ENCODE measurements at regions not wholly inside any gene's neighbourhood (a gene's known extent, or its start where the extent isn't known, plus 50 kb on each side); places are given as distances from the start of the nearest gene placed in this dataset.
A peak's percentile ranks its signal among the peaks of the same experiment; 100 is the strongest.

- DNase-seq (ENCODE audit: low read depth in 1 of 2, low spot score in 1 of 2), result peak in 1 of 2 experiments; percentile 20
- TF ChIP-seq GABPA (IDR thresholded peaks at IDR 0.05; ENCODE audit: low read depth) (no peak), CTCF (IDR thresholded peaks at IDR 0.05; ENCODE audit: insufficient read depth, low read length) (no peak), SPI1 (IDR thresholded peaks at IDR 0.05; ENCODE audit: borderline replicate concordance, low read depth) (no peak), POLR2AphosphoS5 (IDR thresholded peaks at IDR 0.05; ENCODE audit: low read depth) (no peak)
- TF ChIP-seq, protein P1, sequence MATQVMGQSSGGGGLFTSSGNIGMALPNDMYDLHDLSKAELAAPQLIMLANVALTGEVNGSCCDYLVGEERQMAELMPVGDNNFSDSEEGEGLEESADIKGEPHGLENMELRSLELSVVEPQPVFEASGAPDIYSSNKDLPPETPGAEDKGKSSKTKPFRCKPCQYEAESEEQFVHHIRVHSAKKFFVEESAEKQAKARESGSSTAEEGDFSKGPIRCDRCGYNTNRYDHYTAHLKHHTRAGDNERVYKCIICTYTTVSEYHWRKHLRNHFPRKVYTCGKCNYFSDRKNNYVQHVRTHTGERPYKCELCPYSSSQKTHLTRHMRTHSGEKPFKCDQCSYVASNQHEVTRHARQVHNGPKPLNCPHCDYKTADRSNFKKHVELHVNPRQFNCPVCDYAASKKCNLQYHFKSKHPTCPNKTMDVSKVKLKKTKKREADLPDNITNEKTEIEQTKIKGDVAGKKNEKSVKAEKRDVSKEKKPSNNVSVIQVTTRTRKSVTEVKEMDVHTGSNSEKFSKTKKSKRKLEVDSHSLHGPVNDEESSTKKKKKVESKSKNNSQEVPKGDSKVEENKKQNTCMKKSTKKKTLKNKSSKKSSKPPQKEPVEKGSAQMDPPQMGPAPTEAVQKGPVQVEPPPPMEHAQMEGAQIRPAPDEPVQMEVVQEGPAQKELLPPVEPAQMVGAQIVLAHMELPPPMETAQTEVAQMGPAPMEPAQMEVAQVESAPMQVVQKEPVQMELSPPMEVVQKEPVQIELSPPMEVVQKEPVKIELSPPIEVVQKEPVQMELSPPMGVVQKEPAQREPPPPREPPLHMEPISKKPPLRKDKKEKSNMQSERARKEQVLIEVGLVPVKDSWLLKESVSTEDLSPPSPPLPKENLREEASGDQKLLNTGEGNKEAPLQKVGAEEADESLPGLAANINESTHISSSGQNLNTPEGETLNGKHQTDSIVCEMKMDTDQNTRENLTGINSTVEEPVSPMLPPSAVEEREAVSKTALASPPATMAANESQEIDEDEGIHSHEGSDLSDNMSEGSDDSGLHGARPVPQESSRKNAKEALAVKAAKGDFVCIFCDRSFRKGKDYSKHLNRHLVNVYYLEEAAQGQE (IDR thresholded peaks at IDR 0.05; ENCODE audit: insufficient replicate concordance, low read depth), result no peak
- Histone ChIP-seq H3K27ac (replicated peaks) (no peak overlapping the region), H3K4me3 (replicated peaks; ENCODE audit: insufficient read depth, low read length) (no peak overlapping the region), H3K27me3 (ENCODE audit: insufficient read depth, poor library complexity, severe bottlenecking) (no peaks in the 10 kb centered on the region)
These were observed 216.5 kb downstream of the PHLDA1 start for GRCh38 chr12:75814851-75815754.

DNA sequence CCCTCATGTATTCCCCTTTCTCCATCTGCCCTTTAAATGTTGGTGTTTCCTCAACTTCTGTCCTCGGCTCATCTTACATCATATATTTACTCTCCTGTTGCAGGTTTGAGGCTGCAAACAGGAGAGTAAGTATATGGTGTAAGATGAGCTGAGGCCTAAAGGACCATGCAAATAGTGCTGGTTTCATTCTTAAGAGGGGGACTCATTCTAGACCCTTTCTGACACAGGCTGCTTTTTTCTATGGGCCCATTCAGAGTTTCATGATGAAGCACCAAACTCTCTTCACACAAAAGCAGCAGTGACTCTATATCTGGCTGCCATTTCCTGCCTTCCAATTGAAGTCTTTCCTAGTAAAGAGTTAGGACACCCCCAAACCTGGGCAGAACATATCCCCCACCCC lies 218.5 kb downstream of the PHLDA1 start:
- DNase-seq (ENCODE audit: low read depth in 1 of 2, low spot score in 1 of 2), result no peak
- no peak overlapping the region for H3K27ac ChIP-seq (replicated peaks)
- TF ChIP-seq CTCF (IDR thresholded peaks at IDR 0.05; ENCODE audit: insufficient read depth, low read length) (no peak), SPI1 (IDR thresholded peaks at IDR 0.05; ENCODE audit: borderline replicate concordance, low read depth) (no peak), POLR2AphosphoS5 (IDR thresholded peaks at IDR 0.05; ENCODE audit: low read depth) (no peak), GABPA (IDR thresholded peaks at IDR 0.05; ENCODE audit: low read depth) (no peak)
- TF ChIP-seq, protein P1 (IDR thresholded peaks at IDR 0.05; ENCODE audit: insufficient replicate concordance, low read depth), result no peak
- H3K27me3 ChIP-seq (ENCODE audit: insufficient read depth, poor library complexity, severe bottlenecking), result no peaks in the 10 kb centered on the region
- no peak overlapping the region for H3K4me3 ChIP-seq (replicated peaks; ENCODE audit: insufficient read depth, low read length)

DNA sequence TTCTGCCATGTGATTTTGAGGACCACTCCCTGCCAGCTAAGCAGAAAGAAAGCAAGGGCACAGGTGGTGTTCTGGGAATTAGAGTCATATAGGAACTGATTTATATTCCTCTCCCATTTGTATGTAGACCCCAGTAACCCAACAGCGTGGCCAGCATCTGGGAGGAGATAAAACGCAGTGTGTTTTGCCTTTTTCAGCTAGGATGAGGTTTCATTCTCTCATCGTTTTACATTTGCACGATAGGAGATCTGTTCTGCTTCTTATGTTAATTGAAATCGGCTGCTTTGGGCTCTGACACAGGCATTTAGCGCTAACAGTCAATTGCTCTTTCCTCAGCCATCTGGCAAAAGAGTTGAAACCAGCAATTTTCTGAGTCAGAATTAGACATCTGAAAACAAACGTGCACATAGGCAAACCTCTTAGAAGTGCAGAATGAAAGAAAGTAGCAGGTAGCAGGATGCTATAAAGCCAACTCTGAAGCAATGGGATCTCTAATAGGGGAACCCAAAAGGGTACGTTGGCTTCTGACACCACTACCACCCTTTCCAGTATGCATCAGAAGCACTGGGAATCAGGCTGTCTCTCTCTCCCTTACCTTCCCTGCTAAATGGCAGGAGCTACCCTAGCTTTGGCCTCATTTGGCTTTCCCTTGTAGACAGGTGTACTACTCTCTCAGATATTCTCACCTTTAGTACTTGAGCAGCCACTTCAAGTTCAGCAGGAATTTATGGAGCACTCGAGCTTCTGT lies 219.1 kb downstream of the PHLDA1 start:
- DNase-seq (ENCODE audit: low read depth in 1 of 2, low spot score in 1 of 2), result no peak
- Histone ChIP-seq H3K27ac (replicated peaks) (no peak overlapping the region), H3K27me3 (ENCODE audit: insufficient read depth, poor library complexity, severe bottlenecking) (no peaks in the 10 kb centered on the region), H3K4me3 (replicated peaks; ENCODE audit: insufficient read depth, low read length) (no peak overlapping the region)
- TF ChIP-seq SPI1 (IDR thresholded peaks at IDR 0.05; ENCODE audit: borderline replicate concordance, low read depth) (no peak), CTCF (IDR thresholded peaks at IDR 0.05; ENCODE audit: insufficient read depth, low read length) (no peak), POLR2AphosphoS5 (IDR thresholded peaks at IDR 0.05; ENCODE audit: low read depth) (no peak), GABPA (IDR thresholded peaks at IDR 0.05; ENCODE audit: low read depth) (no peak)
- TF ChIP-seq, protein P1 (IDR thresholded peaks at IDR 0.05; ENCODE audit: insufficient replicate concordance, low read depth), result no peak
